ENCODE measurements at regions not wholly inside any gene's neighbourhood (a gene's known extent, or its start where the extent isn't known, plus 50 kb on each side); places are given as distances from the start of the nearest gene placed in this dataset.

DNA sequence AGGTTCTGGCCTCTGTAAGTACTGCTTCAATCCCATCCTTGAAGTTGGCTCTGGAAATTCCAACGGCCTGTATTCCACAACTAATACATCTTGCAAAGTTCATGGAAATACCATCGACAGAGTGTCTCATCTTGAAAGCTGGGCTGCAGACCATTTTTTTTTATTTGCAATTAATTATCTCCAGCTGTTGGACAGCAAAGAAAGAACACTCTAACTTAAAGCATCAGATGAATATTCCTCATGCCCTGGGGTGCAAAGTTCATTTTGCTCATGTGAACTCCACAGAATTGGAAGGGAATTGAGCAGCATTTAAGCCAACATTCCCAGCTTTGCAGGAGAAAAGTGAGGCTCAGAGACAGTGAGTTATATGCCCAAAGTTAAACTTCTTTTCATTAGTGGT, 96.5 kb upstream of the PIEZO2 start:
- H3K9me3 ChIP-seq (ENCODE audit: control insufficient read depth in 1 of 2, insufficient read depth in 1 of 2, low read length in 2 of 2), result peaks cover 0 to 11% of the 10 kb centered on the region in 2 experiments
- CTCF ChIA-PET, result no interaction called here

DNA sequence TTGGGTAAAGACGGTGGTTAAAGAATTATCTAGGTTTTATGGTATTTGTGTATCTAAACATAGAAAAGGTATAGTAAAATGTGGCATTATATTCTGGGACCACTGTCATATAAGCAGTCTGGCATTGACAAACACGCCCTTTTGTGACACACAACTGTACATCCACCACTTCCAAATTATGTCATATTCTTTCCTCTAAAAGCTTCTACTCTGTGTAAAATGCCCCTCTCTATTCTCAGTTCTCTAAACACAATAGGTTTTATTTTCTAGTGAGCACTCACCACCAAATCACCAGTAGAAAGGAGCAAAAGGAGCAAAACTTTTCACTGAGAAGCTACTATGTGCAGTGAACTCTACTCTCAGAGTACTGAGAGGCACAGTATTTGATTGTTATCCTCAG, 88.1 kb upstream of the PIEZO2 start:
- intact Hi-C loops (cut with DNase I, micrococcal nuclease), result no loop called here
- Mint-ChIP-seq H3K36me3 (ENCODE audit: low read depth) (no peaks in the 10 kb centered on the region), H3K27me3 (peaks cover 4% of the 10 kb centered on the region), H3K4me1 (ENCODE audit: low read depth) (no peaks in the 10 kb centered on the region), H3K9me3 (peaks cover 5% of the 10 kb centered on the region), H3K4me3 (no peak overlapping the region), H3K27ac (no peak overlapping the region)
- H3K27me3 ChIP-seq (ENCODE audit: control insufficient read depth in 1 of 2, insufficient read depth in 2 of 2, low read length in 2 of 2), result no peaks in the 10 kb centered on the region
- TF ChIP-seq, protein P1, sequence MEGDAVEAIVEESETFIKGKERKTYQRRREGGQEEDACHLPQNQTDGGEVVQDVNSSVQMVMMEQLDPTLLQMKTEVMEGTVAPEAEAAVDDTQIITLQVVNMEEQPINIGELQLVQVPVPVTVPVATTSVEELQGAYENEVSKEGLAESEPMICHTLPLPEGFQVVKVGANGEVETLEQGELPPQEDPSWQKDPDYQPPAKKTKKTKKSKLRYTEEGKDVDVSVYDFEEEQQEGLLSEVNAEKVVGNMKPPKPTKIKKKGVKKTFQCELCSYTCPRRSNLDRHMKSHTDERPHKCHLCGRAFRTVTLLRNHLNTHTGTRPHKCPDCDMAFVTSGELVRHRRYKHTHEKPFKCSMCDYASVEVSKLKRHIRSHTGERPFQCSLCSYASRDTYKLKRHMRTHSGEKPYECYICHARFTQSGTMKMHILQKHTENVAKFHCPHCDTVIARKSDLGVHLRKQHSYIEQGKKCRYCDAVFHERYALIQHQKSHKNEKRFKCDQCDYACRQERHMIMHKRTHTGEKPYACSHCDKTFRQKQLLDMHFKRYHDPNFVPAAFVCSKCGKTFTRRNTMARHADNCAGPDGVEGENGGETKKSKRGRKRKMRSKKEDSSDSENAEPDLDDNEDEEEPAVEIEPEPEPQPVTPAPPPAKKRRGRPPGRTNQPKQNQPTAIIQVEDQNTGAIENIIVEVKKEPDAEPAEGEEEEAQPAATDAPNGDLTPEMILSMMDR (IDR thresholded peaks at IDR 0.05), result no peak
- no peaks in the 10 kb centered on the region for H3K4me1 ChIP-seq (ENCODE audit: insufficient read depth, low read length)
- ATAC-seq (ENCODE audit: poor library complexity) (no peak), DNase-seq (no peak)
- ChIA-PET CTCF (no interaction called here), POLR2A (no interaction called here)
- H3K36me3 ChIP-seq (ENCODE audit: insufficient read depth, low read length), result no peaks in the 10 kb centered on the region
- no peak overlapping the region for H3K27ac ChIP-seq (ENCODE audit: low read depth in 1 of 2, low read length in 2 of 2)
- H3K9me3 ChIP-seq (ENCODE audit: control insufficient read depth in 1 of 2, insufficient read depth in 1 of 2, low read length in 2 of 2), result peaks cover 0 to 3% of the 10 kb centered on the region in 2 experiments
- H3K4me3 ChIP-seq (ENCODE audit: low read length), result no peak overlapping the region

More for the DNA sequence above, 96.5 kb upstream of the PIEZO2 start:
- TF ChIP-seq, protein P1 (IDR thresholded peaks at IDR 0.05), result no peak
- no peaks in the 10 kb centered on the region for H3K9me3 Mint-ChIP-seq
- no peak overlapping the region for H3K4me3 Mint-ChIP-seq
- intact Hi-C loops (cut with DNase I, micrococcal nuclease), result no loop called here
- no peak overlapping the region for H3K27ac ChIP-seq (ENCODE audit: low read depth in 1 of 2, low read length in 2 of 2)
- ATAC-seq (ENCODE audit: poor library complexity) (no peak), DNase-seq (no peak)
- H3K27me3 Mint-ChIP-seq, result no peaks in the 10 kb centered on the region
- POLR2A ChIA-PET, result no interaction called here
- no peaks in the 10 kb centered on the region for H3K4me1 Mint-ChIP-seq (ENCODE audit: low read depth)
- H3K4me1 ChIP-seq (ENCODE audit: insufficient read depth, low read length), result no peaks in the 10 kb centered on the region
- no peaks in the 10 kb centered on the region for H3K36me3 ChIP-seq (ENCODE audit: insufficient read depth, low read length)
- H3K4me3 ChIP-seq (ENCODE audit: low read length), result no peak overlapping the region
- H3K36me3 Mint-ChIP-seq (ENCODE audit: low read depth), result no peaks in the 10 kb centered on the region
- H3K27ac Mint-ChIP-seq, result no peak overlapping the region
- H3K27me3 ChIP-seq (ENCODE audit: control insufficient read depth in 1 of 2, insufficient read depth in 2 of 2, low read length in 2 of 2), result no peaks in the 10 kb centered on the region

DNA sequence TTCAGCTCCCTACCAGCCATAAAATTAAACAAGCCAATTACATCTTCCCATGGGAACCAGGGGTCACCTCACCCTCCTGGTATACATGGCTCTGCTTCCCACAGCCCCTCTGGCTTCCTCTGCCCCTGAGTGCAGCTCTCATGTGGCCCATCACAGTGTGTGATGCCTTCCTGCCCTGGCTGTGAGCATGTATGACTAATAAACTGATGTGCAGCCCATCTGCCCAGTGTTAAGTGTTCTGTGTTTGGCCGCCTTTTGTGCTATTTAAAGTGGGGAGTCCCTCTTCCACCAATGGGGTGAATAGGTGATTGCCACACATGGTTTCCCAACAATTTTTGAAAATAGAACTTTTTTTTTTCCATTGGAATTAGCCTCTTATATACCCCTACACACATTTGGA, 87.7 kb upstream of the PIEZO2 start:
- POLR2A ChIA-PET, result no interaction called here
- TF ChIP-seq, protein P1 (IDR thresholded peaks at IDR 0.05), result no peak
- Histone ChIP-seq H3K36me3 (ENCODE audit: insufficient read depth, low read length) (no peaks in the 10 kb centered on the region), H3K27ac (ENCODE audit: low read depth in 1 of 2, low read length in 2 of 2) (no peak overlapping the region), H3K4me1 (ENCODE audit: insufficient read depth, low read length) (no peaks in the 10 kb centered on the region), H3K4me3 (ENCODE audit: low read length) (no peak overlapping the region), H3K9me3 (ENCODE audit: control insufficient read depth in 1 of 2, insufficient read depth in 1 of 2, low read length in 2 of 2) (peaks cover 0 to 3% of the 10 kb centered on the region in 2 experiments), H3K27me3 (ENCODE audit: control insufficient read depth in 1 of 2, insufficient read depth in 2 of 2, low read length in 2 of 2) (no peaks in the 10 kb centered on the region)
- CTCF ChIA-PET, result no interaction called here
- H3K4me1 Mint-ChIP-seq (ENCODE audit: low read depth), result no peaks in the 10 kb centered on the region
- no peak for ATAC-seq (ENCODE audit: poor library complexity)
- no peak overlapping the region for H3K27ac Mint-ChIP-seq
- DNase-seq, result no peak
- peaks cover 4% of the 10 kb centered on the region for H3K27me3 Mint-ChIP-seq
- peaks cover 5% of the 10 kb centered on the region for H3K9me3 Mint-ChIP-seq
- intact Hi-C loops (cut with DNase I, micrococcal nuclease), result no loop called here
- no peaks in the 10 kb centered on the region for H3K36me3 Mint-ChIP-seq (ENCODE audit: low read depth)
- H3K4me3 Mint-ChIP-seq, result no peak overlapping the region
